OCI-LY3 (cell line): ENCODE measurements at regions not wholly inside any gene's neighbourhood (a gene's known extent, or its start where the extent isn't known, plus 50 kb on each side); places are given as distances from the start of the nearest gene placed in this dataset.

Experiments used
- H2AFZ ChIP-seq: fragments of 200-600, 300-600 bp; shearing (Covaris generic); 2 replicates; pipeline ENCODE4 v1.6.0; 2014; ENCODE audit warnings: antibody characterized with exemption, low read depth, low read length
- H3K27ac ChIP-seq: fragments of 200-600, 300-600 bp; sonication (generic); 2 replicates; pipeline ENCODE4 v1.5.1; 2014; ENCODE audit warnings: mild to moderate bottlenecking, low read length, moderate library complexity, mixed read lengths
- H3K27me3 ChIP-seq: fragments of 200-600, 300-600 bp; sonication (generic); 2 replicates; pipeline ENCODE4 v1.6.1; 2014; ENCODE audit warnings: low read depth, low read length, mixed read lengths
- H3K36me3 ChIP-seq: fragments of 200-600, 300-600 bp; sonication (generic); replicated peaks from 2 replicates; pipeline ENCODE3; 2014; ENCODE audit warnings: low read depth, low read length, mixed read lengths
- H3K4me1 ChIP-seq: fragments of 300-600, 200-600 bp; sonication (generic); 2 replicates; pipeline ENCODE4 v1.6.1; 2014; ENCODE audit warnings: low read length, mixed read lengths
- H3K4me2 ChIP-seq: fragments of 200-600, 300-600 bp; sonication (generic); 2 replicates; pipeline ENCODE4 v1.6.1; 2014; ENCODE audit warnings: low read length, mixed read lengths
- H3K4me3 ChIP-seq: fragments of 300-600, 200-600 bp; sonication (generic); 2 replicates; pipeline ENCODE4 v1.5.1; 2014; ENCODE audit warnings: antibody characterized with exemption, mild to moderate bottlenecking, low read length, moderate library complexity
- H3K79me2 ChIP-seq: fragments of 300-600, 200-600 bp; shearing (Covaris generic); 2 replicates; pipeline ENCODE4 v1.6.1; 2014; ENCODE audit warnings: mild to moderate bottlenecking, low read length, mixed read lengths
- H3K9ac ChIP-seq: fragments of 300-600, 200-600 bp; shearing (Covaris generic); 2 replicates; pipeline ENCODE4 v1.6.0; 2014; ENCODE audit warnings: mild to moderate bottlenecking, low read length, moderate library complexity
- H3K9me3 ChIP-seq: fragments of 200-600, 300-600 bp; shearing (Covaris generic); 2 replicates; pipeline ENCODE4 v1.6.1; 2014; ENCODE audit warnings: low read length, mixed read lengths; ENCODE audit not compliant: insufficient read depth
- H4K20me1 ChIP-seq: fragments of 200-600, 300-600 bp; sonication (generic); 2 replicates; pipeline ENCODE4 v1.6.1; 2016; ENCODE audit warnings: low read length, mixed read lengths; ENCODE audit not compliant: insufficient read depth
- CTCF ChIP-seq: fragments of 200-600, 300-600 bp; sonication (generic); IDR thresholded peaks from 2 replicates; pipeline ENCODE4 v1.5.1; 2014; ENCODE audit warnings: antibody characterized with exemption, low read length, low read depth
- EZH2phosphoT487 ChIP-seq: fragments of 200-600 bp; shearing (Covaris generic); IDR thresholded peaks from 2 replicates; pipeline ENCODE4 v1.6.1; 2018; ENCODE audit warnings: antibody characterized with exemption, mixed run types, low read depth

- no peak overlapping the region for H3K27ac ChIP-seq
- TF ChIP-seq EZH2phosphoT487 (no peak), CTCF (no peak)
- H2AFZ ChIP-seq = no peak overlapping the region
- no peaks in the 10 kb centered on the region for H3K9me3 ChIP-seq
- no peaks in the 10 kb centered on the region for H3K4me1 ChIP-seq
- H3K27me3 ChIP-seq = no peaks in the 10 kb centered on the region
- H3K4me3 ChIP-seq = no peak overlapping the region
- H3K4me2 ChIP-seq = no peak overlapping the region
- no peaks in the 10 kb centered on the region for H3K36me3 ChIP-seq
- no peaks in the 10 kb centered on the region for H3K79me2 ChIP-seq
- H4K20me1 ChIP-seq = no peaks in the 10 kb centered on the region
- no peak overlapping the region for H3K9ac ChIP-seq
Measured at GRCh38 chrX:17913801-17914200, 52.7 kb upstream of the RAI2 start.
